NCI-H1694 (cell line): ENCODE measurements at regions not wholly inside any gene's neighbourhood (a gene's known extent, or its start where the extent isn't known, plus 50 kb on each side); places are given as distances from the start of the nearest gene placed in this dataset.
A peak's percentile ranks its signal among the peaks of the same experiment; 100 is the strongest.

Source experiments
- DNase-seq: peaks from one replicate; lab custom pipeline; 2025; lab: John Stamatoyannopoulos, UW

DNA sequence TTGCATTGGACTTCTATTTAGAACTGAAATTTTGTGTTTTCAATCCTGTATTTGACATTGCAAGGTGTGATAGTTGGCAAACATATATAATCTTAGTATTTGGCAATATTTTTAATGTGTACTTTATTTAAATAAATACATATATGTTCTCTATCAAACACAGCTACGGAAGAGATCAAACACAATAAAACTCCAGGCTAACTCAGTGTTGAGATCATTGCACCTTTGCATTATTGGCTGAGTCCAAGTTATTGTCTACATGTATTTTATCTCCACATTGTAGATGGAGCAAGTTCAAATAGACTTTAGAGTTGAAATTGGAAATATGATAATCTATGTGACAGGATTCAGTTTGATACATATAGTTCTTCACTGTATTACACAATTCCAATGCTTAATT lies 176.7 kb downstream of the ST6GAL2 start:
- no peak for DNase-seq

GRCh38 chr2:106719222-106719621 lies 166.7 kb downstream of the ST6GAL2 start:
- no peak for DNase-seq

- DNase-seq: no peak
Observed at GRCh38 chr2:106720026-106720425, 165.9 kb downstream of the ST6GAL2 start.

GRCh38 chr2:106724301-106724794 lies 161.6 kb downstream of the ST6GAL2 start:
- no peak for DNase-seq

DNA sequence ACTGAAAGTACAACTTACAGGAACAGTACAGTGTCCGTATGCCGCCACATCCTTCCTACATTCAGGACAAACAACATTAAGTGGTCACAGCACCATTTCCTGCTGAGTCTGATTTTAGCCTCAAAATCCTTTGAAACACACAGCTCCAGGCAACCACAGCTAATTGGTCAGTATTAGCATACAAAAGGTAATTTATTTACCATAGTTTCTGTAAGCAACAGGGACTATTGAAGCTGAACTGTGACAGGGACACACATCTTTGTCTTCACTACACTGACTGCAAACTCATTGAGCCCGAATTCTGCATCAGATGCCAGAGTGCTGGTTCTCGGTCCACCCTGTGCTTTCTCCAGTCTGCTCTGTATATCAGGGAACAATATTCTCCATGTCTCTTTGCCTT lies 151.8 kb downstream of the ST6GAL2 start:
- no peak for DNase-seq

DNA sequence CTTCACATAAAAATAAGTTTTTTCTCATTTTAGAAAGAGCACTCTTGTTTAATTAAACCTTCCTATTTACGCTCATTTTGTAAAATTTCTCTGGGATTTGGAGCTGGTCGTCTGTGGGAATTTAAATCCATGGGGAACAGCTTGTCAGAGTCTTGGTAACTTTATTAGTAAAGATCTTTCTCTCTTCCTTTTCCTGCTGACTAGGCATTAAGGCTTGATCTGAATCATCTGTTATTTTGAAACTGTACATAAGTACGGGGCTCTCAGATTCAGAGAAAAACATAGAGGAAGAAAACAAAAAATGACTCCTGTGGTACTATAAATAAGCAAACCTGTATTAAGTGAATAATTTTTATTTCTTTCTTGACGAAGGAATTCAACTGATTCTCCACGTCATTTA lies 150.2 kb downstream of the ST6GAL2 start:
- no peak for DNase-seq

GRCh38 chr2:106736221-106736620 lies 149.7 kb downstream of the ST6GAL2 start:
- DNase-seq: no peak

DNA sequence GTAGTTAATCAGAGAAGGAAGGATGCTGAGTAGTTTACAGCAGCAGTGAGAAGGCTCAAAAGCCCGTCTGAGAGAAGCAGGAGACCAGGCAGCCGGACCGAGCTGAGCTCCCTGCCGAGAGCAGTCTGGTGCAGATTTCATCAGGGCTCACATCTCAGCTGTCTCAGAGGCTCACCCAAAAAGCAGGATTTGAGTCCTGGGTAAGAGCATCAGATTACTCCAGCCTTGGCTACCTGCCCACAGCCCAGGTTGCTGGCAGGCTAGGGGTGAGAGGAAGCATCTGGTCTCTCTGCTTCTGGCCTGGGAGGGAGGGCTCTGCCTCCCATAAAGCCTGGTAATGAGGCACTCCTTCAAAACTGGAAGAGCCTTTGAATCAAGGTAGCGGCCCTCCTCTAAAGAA lies 140.5 kb downstream of the ST6GAL2 start:
- DNase-seq: peak; percentile 97

DNA sequence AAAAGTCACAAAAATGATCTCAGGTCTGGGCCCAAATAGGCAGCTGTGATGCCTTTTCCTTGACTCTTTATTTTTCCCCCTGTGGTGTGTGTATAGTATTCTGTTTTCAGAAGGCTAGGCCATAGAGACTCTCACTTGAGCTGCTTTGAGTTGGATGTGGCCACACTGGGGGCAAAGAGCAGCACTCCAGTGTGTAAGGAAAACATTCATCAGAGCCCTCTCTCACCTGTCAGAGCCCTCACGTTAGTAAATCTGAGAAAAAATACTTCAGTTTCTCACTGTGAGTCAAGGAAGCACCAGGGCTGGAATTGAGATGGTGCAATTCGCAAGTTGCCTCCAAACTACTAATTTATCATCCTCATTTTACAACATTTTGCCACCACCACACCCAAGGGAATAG lies 136.1 kb downstream of the ST6GAL2 start:
- no peak for DNase-seq
